ENCODE measurements at regions not wholly inside any gene's neighbourhood (a gene's known extent, or its start where the extent isn't known, plus 50 kb on each side); places are given as distances from the start of the nearest gene placed in this dataset.

DNA sequence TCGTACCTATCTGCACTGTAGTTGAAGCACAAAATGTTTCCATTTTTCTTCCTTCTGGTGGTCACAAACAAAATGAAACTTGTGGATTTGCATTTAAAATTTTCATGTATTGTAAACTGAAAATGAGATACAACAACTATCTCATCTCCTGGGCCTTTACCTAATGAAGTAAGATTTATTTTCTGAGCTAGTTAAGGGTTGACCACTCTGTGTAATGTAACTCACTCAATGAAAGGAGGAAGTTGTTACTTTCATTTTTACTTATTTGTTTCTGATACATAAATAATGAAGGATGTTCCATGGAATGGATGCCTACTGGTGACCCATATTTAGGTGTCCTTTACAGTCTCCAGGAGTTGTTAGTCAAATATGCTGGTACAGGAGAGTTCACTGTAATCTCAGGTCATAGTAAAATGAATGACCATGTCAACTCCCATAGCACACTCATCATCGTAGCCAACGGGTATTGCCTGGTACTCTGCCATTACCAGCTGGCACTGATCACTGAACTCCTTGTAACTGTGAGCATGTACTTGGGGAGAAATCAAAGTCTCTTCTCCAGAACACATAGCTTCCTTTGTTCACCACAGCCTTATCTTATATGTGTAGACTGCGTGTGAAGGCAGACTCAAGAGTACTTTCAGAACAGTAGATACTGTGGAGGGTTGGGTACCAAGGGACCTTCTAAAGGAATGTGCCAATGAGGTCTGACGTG, 474.2 kb upstream of the ROBO2 start:
- H3K4me1 Mint-ChIP-seq = peaks cover 5% of the 10 kb centered on the region
- H3K27ac Mint-ChIP-seq = no peak overlapping the region
- no peak for DNase-seq (ENCODE audit: low spot score in 2 of 2, unreplicated experiment in 2 of 2)
- TF ChIP-seq CTCF (IDR thresholded peaks at IDR 0.05; ENCODE audit: unreplicated experiment) = no peak
- no peaks in the 10 kb centered on the region for H3K36me3 Mint-ChIP-seq
- no peaks in the 10 kb centered on the region for H3K27me3 Mint-ChIP-seq (ENCODE audit: low read depth)
- H3K9me3 Mint-ChIP-seq = no peaks in the 10 kb centered on the region
- no peak overlapping the region for H3K4me3 Mint-ChIP-seq

DNA sequence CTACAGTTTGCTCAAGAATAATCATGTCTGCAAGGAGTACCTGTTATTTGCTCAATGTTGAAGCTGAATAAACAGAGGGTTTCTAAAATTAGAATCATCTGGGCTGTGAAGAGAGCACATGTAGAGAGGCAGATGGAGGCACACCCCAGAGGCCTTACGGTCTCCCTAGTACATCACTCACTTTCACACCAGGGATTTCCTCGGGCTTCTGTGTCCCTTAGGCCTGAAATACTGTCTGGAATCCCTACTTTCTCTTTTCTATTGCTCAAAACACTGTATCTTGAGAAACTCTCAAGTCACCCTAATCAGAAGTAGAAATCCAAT, 473.7 kb upstream of the ROBO2 start:
- no peak for TF ChIP-seq CTCF (IDR thresholded peaks at IDR 0.05; ENCODE audit: unreplicated experiment)
- Mint-ChIP-seq H3K27me3 (ENCODE audit: low read depth) (no peaks in the 10 kb centered on the region), H3K4me3 (no peak overlapping the region), H3K36me3 (no peaks in the 10 kb centered on the region), H3K27ac (no peak overlapping the region), H3K4me1 (peaks cover 5% of the 10 kb centered on the region), H3K9me3 (no peaks in the 10 kb centered on the region)
- DNase-seq (ENCODE audit: low spot score in 2 of 2, unreplicated experiment in 2 of 2) = no peak

DNA sequence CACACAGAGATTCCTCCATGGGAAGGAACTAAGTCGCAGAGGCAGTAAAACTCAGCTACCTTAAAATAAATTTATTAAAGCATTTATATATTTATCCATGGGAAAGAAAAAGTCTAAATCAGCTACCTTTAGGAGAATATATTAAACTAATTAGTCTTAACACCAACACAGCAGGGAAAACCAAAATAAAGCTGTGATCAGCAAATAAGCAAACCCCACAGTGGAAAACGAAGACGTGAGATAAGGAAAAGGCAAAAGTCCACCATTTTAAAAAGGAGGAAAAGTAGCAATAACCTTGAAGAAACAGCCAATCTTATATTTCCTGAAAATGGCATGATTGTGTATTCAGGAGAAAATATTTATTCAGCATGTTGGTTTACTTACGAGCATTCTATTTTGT, 473.0 kb upstream of the ROBO2 start:
- H3K4me3 Mint-ChIP-seq = no peak overlapping the region
- peaks cover 5% of the 10 kb centered on the region for H3K4me1 Mint-ChIP-seq
- H3K9me3 Mint-ChIP-seq = no peaks in the 10 kb centered on the region
- H3K36me3 Mint-ChIP-seq = no peaks in the 10 kb centered on the region
- peaks cover 1% of the 10 kb centered on the region for H3K27me3 Mint-ChIP-seq (ENCODE audit: low read depth)
- no peak for TF ChIP-seq CTCF (IDR thresholded peaks at IDR 0.05; ENCODE audit: unreplicated experiment)
- no peak overlapping the region for H3K27ac Mint-ChIP-seq
- DNase-seq (ENCODE audit: low spot score in 2 of 2, unreplicated experiment in 2 of 2) = no peak

DNA sequence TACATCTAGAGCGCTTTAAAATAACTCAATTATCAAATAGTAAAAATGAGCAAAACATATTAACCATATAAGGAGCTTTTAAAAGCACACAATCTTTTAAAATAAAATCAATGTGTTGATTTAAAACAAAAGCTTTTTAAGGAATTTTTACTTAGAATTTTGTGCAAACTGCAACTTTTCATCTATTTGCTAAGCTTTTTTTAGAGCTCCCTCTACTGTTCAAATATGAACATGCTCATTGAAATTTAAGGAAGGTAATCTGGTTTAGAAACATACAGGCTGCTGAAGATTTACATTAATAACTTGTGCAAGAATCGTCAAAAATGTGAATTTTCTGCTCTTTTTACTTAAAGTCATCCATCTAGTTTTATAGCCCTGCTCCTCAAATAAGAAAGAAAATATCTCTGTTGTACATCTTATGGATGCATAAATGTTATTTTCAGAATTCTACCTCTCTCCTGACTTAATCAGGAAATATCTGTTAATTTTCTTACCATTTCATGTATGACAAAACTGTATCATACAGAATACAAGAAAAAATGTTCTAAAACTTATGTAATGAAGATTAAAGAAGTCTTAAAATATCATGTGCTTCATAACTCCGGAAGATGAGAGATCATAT, 469.4 kb upstream of the ROBO2 start:
- peaks cover 9% of the 10 kb centered on the region for H3K4me1 Mint-ChIP-seq

GRCh38 chr3:76576201-76576600, 463.7 kb upstream of the ROBO2 start:
- Mint-ChIP-seq H3K9me3 (no peaks in the 10 kb centered on the region), H3K4me3 (no peak overlapping the region), H3K27ac (no peak overlapping the region), H3K36me3 (no peaks in the 10 kb centered on the region), H3K27me3 (ENCODE audit: low read depth) (peaks cover 10% of the 10 kb centered on the region), H3K4me1 (peaks cover 9% of the 10 kb centered on the region)
- TF ChIP-seq CTCF (IDR thresholded peaks at IDR 0.05; ENCODE audit: unreplicated experiment) = no peak
- DNase-seq (ENCODE audit: low spot score in 2 of 2, unreplicated experiment in 2 of 2) = no peak

More for the DNA sequence above, 469.4 kb upstream of the ROBO2 start:
- peak; percentile 68 for TF ChIP-seq CTCF (IDR thresholded peaks at IDR 0.05; ENCODE audit: unreplicated experiment)
- H3K9me3 Mint-ChIP-seq = no peaks in the 10 kb centered on the region
- no peak overlapping the region for H3K4me3 Mint-ChIP-seq
- H3K36me3 Mint-ChIP-seq = no peaks in the 10 kb centered on the region
- no peak for DNase-seq (ENCODE audit: low spot score in 2 of 2, unreplicated experiment in 2 of 2)
- H3K27me3 Mint-ChIP-seq (ENCODE audit: low read depth) = peaks cover 10% of the 10 kb centered on the region
- no peak overlapping the region for H3K27ac Mint-ChIP-seq
